ENCODE measurements at regions not wholly inside any gene's neighbourhood (a gene's known extent, or its start where the extent isn't known, plus 50 kb on each side); places are given as distances from the start of the nearest gene placed in this dataset.
"Not testable (repeated sequence)": the region's sequence is repeated elsewhere in the genome, so short reads cannot be mapped to it uniquely, and the experiment has no call there.

GRCh38 chr6:98041921-98042320, 758.9 kb upstream of the MMS22L start:
- DNase-seq: peak; percentile 65

- DNase-seq: peak; percentile 25
Observed at GRCh38 chr6:98044151-98044561, 761.1 kb upstream of the MMS22L start.

DNA sequence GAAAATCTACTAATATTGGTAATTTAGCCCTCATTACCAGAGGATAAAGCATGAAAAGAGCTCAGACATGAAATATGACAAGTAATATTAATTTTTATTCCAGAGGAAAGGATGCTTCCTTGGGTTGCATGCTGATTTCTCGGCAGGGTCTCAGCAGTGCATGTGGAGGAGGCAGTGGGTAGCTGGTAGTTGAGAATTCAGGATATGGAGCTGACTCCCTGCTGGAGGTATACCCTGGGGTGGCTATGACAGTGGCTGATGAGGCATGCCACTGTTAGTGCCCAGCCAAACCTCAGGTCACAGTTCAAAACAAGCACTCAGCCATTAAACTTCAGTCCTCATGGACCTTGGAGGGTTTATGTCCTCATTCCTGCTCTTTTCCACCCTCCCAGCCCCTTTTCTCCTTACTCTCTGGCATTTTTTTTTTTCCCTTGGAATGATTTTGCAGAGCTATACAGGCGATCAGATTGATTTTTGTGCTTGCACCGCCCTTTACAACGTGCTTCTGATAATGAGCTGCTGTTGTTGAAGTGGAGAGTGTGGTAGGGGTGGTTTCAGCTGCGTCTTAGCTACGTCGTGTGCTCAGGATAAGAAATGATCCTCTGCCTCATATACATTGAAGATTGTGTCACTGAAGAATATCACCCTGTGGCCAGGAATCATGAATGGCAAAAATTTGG, 761.9 kb upstream of the MMS22L start:
- no peak for DNase-seq

DNA sequence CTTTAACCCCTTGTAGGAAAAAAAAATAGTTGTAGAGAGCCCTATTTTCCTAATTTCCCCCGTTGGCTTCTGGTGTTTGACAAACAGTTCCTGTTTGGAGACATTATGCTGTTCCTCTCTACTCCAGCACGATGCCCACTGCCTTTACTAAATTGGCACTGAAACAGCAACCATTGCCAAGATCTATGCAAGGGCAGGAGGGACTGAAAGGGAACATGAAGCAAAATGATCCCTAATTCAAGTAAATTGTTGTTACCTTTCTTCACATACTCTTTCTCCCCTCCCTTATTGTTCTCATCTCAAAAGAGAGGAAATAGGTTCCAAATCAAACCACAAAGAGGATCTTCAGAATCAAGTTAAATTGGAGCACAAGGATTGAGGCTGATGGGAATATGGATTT, 764.1 kb upstream of the MMS22L start:
- DNase-seq: no peak

DNA sequence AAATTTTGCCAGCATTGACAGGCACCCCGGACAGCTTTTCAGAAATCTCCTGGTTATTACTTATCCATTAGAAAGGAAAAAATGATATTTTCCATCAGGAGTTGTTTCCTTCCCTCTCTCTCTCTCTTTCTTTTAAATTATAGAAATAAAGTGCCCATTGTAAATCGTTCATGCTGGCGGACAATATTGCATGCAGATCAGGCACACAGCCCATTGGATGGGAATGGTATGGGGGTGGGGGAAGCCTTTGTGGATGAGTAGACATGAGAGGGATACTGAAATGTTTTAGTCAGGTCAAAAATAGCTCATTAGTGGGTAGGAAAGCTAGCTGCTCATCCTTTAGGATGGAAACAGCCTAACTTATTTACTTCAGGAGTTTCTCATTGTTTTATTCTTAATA, 764.9 kb upstream of the MMS22L start:
- DNase-seq: no peak

GRCh38 chr6:98054453-98054852, 771.4 kb upstream of the MMS22L start:
- no peak for DNase-seq

DNA sequence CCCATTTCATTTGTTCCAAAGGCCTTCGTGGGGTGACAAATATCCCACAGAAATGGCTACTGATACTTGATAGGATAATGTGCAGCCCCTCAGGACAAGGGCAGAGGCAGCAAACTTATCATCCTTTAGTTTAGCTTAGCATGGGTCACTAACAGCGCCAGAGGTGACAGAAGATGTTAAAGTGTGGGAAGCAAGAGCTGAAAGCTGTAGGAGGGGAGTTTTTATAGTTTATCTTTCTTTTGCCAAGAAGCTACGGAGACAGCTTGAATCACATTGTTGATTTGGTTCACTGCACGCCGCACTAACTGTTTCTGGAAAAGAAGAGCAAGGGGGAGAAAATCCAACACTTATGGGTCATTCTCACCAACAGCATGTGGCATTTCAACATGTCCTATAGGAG, 773.9 kb upstream of the MMS22L start:
- DNase-seq: no peak

- peak; percentile 38 for DNase-seq
Observed at GRCh38 chr6:98067375-98067774, 767.0 kb upstream of the POU3F2 start.

- DNase-seq: not testable (repeated sequence)
Observed at GRCh38 chr6:98088537-98088936, 745.8 kb upstream of the POU3F2 start.

DNA sequence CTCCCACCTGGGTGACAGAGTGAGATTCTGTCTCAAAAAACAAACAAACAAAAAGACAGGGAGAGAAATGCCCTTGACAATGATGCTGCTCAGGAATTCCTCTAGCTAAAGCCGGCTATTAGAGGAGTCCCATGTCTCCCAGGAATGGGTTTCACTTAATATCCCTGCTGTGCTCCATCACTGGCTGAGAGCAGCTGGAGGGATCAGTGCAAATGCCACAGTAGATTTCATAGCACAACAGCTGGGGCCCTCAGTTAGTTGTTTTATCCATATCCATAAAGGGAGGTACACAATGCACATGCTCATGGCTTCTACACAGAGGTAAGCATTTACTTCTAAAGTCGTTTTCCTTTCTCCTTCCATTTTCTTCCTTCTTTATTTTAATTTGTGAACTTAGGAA, 742.0 kb upstream of the POU3F2 start:
- no peak for DNase-seq

GRCh38 chr6:98094696-98095095, 739.7 kb upstream of the POU3F2 start:
- no peak for DNase-seq

- DNase-seq: no peak
Observed at GRCh38 chr6:98107801-98108200, 726.6 kb upstream of the POU3F2 start.

- no peak for DNase-seq
Observed at GRCh38 chr6:98116455-98116854, 717.9 kb upstream of the POU3F2 start.

DNA sequence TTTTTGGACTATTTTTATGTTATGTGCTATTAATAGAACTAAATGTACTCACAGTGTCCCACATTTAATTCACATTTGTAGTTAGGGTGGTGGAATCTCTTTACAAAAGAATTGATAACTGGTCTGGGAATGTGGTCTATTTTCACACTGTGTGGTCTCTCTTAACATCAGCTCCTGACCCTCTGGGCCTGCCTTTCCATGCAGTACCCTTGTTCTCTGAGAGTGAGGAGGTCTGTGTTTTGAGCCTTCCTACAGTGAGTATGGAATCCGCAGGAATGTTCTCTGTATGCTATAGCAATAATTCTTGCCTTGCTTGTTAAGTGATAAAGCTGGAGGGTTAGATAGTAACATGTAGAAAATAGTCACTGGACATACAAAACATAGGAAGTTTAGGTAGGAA, 717.3 kb upstream of the POU3F2 start:
- DNase-seq: no peak

DNA sequence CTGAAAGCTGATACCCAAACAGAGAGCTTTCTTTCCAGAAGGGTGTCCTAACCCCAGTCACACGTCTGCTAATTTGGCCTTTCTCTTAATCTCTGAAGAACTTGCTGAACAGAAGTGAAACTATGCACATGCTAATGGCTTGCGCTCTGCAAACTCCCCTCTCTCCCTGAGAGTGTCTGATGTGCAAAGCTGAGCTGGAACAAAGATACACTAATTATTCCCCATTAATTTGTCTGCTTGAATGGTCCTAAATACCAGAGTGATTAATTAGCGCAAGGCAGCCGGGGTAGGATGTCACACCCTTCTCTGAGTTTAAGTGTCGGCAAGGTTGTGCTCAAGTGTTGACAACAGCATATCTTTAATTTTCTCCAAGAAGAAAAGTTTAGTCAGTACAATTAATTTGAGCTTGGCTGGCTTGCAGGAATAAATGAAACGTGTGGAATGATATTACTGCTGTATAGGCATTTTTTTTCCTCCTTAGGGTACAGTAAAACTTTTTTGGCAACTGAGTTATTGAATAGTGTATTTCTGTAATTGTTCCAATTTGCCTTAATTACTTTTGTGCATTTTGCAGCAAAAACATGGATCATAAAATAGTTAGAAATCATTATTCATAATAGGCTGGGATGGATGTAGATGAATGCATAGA, 715.9 kb upstream of the POU3F2 start:
- no peak for DNase-seq

- no peak for DNase-seq
Observed at GRCh38 chr6:98124171-98124570, 710.2 kb upstream of the POU3F2 start.

GRCh38 chr6:98131290-98131990, 702.9 kb upstream of the POU3F2 start:
- no peak for DNase-seq

DNA sequence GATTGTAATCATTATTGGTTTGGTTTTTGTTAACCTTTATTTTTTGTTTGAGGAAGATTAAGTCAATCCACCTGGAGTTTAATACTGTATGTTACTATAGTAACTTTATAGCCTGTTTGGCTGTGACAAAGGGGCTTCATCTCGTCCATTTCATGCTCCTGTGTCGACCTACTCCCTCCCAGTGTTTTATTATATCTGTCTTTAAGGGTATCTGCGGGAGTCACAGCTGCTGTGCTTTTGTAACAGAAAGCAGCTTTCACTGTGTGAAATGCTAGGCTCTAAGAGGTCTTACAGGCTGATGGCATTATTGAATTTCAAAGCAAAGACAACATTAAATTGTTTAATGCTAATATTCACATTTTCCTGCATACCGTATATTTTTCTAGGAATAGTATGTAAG, 698.0 kb upstream of the POU3F2 start:
- peak; percentile 69 for DNase-seq

DNA sequence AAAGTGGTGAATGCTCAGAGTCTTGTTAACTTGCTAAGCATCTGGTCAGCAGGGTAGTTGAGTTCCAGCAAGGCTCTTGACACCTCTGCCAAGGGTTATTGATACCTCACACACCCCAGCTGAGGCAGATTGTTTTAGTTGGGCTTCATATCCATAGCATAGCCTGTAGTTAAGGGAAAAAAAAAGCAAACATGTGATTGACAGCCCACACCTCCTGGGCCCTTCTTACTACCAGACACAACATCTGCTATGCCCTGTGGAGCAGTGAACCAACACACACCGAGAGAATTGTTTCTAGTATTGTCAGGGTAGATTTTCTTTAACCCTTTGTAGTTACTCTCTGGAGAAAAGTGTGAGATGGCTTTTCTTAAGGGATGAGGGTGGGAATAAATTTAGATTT, 697.0 kb upstream of the POU3F2 start:
- peak; percentile 65 for DNase-seq

DNA sequence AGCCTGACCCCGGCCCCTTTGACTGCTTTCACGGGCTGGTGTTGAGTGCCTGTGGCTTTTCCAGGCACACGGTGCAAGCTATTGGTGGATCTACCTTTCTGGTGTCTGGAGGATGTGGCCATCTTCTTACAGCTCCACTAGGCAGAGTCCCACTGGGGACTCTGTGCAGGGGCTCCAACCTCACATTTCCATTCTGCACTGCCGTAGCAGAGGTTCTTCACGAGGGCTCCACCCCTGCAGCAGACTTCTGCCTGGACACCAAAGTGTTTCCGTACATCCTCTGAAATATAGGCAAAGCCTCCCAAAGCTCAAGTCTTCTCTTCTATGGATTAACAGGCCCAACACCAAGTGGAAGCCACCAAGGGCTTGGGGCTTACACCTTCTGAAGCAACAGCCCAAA, 691.5 kb upstream of the POU3F2 start:
- no peak for DNase-seq

- DNase-seq: no peak
Observed at GRCh38 chr6:98146656-98147055, 687.7 kb upstream of the POU3F2 start.

GRCh38 chr6:98156580-98156979, 677.8 kb upstream of the POU3F2 start:
- no peak for DNase-seq

DNA sequence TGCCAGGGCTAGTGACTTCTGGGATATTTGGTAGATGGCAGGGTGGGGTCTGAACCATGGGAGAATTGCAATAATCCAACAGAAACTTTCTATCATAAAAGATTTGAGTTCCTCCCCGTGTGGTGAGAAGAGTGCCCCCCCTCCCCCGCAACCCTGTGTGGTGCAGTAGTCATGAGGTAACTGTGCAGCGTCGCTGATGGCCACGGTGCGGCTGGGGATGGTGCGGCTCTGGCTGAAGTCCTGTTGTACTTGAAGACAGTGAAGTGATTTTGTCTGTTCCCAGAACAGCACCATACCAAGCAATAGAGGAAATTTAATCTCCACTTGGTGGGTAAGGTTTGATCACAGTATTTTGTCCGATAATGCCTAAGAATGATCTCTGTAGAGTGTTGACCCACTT, 654.8 kb upstream of the POU3F2 start:
- DNase-seq: no peak

DNA sequence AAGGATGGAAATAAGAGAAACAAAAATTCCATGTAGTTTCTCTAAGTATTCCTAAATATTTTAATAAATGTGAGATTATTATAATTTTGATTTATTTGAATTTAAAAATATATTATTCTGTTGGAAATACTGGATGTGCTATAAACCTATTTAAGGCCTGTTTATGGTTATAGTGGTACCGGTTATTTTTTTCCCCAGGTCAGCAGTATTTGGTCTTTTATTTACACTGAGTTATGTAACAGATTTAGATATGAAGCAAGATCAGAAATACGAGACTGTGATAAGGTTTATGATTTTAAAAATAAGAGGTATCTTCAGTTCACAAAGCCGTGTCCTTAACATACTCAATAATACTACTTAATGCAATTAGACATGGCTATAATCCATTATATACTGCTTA, 634.3 kb upstream of the POU3F2 start:
- DNase-seq: no peak
